ENCODE measurements at regions not wholly inside any gene's neighbourhood (a gene's known extent, or its start where the extent isn't known, plus 50 kb on each side); places are given as distances from the start of the nearest gene placed in this dataset.

- no peak for DNase-seq
These were observed 273.7 kb downstream of the SOX9 start for GRCh38 chr17:72394531-72394930.

GRCh38 chr17:72396121-72396520 lies 275.3 kb downstream of the SOX9 start:
- no peak for DNase-seq

GRCh38 chr17:72397223-72397667 lies 276.4 kb downstream of the SOX9 start:
- no peak for DNase-seq

GRCh38 chr17:72397687-72398086 lies 276.9 kb downstream of the SOX9 start:
- no peak for DNase-seq

- no peak for DNase-seq
These were observed 278.3 kb downstream of the SOX9 start for GRCh38 chr17:72399023-72399607.

GRCh38 chr17:72399608-72400487 lies 279.0 kb downstream of the SOX9 start:
- DNase-seq = no peak

- DNase-seq = no peak
These were observed 279.6 kb downstream of the SOX9 start for GRCh38 chr17:72400488-72400827.

- no peak for DNase-seq
These were observed 280.0 kb downstream of the SOX9 start for GRCh38 chr17:72400863-72401262.

GRCh38 chr17:72401883-72402726 lies 281.3 kb downstream of the SOX9 start:
- DNase-seq = no peak

GRCh38 chr17:72402727-72403210 lies 281.9 kb downstream of the SOX9 start:
- DNase-seq = no peak

- no peak for DNase-seq
These were observed 282.9 kb downstream of the SOX9 start for GRCh38 chr17:72403713-72404209.

GRCh38 chr17:72404872-72405271 lies 284.1 kb downstream of the SOX9 start:
- no peak for DNase-seq

- no peak for DNase-seq
These were observed 284.9 kb downstream of the SOX9 start for GRCh38 chr17:72405662-72406230.

- DNase-seq = no peak
These were observed 285.7 kb downstream of the SOX9 start for GRCh38 chr17:72406498-72406897.

- DNase-seq = no peak
These were observed 286.6 kb downstream of the SOX9 start for GRCh38 chr17:72407336-72407909.

GRCh38 chr17:72407931-72408330 lies 287.1 kb downstream of the SOX9 start:
- no peak for DNase-seq

- DNase-seq = no peak
These were observed 287.8 kb downstream of the SOX9 start for GRCh38 chr17:72408641-72409040.

- DNase-seq = no peak
These were observed 288.7 kb downstream of the SOX9 start for GRCh38 chr17:72409405-72410002.

GRCh38 chr17:72411124-72411563 lies 290.3 kb downstream of the SOX9 start:
- no peak for DNase-seq

- no peak for DNase-seq
These were observed 291.8 kb downstream of the SOX9 start for GRCh38 chr17:72412650-72413076.

- DNase-seq = no peak
These were observed 292.5 kb downstream of the SOX9 start for GRCh38 chr17:72413077-72414031.

Measured in effector CD4-positive, alpha-beta T cell (primary cell).